ENCODE measurements at regions not wholly inside any gene's neighbourhood (a gene's known extent, or its start where the extent isn't known, plus 50 kb on each side); places are given as distances from the start of the nearest gene placed in this dataset.

DNA sequence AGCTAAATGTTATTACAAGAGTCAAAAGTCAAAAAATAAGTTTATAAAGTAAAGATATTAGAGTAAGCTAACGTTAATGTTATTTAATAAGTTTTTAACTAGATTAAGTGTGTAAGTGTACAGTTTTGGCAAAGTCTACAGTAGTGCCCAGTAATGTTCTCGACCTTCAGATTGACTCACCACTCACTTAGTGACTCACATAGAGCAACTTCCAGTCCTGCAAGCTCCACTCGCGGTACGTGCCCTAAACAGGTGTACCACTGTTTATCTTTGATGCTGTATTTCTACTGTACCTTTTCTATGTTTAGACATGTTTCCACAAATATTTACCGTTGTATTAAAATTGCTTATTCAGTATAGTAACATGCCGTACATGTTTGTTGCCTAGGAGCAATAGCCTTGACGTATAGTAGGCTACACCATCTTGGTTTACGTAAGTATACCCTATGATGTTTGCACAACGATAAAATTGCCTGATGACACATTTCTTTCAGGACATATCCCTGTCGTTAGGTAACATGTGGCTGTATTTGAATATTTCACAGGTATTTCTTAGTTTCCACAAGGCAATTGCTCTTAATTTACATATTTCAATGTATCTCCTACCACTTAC lies 1641.9 kb upstream of the PIK3C3 start:
- TF ChIP-seq CTCF (IDR thresholded peaks at IDR 0.05) (no peak), POLR2A (IDR thresholded peaks at IDR 0.05) (no peak), POLR2AphosphoS5 (IDR thresholded peaks at IDR 0.05) (no peak), EP300 (IDR thresholded peaks at IDR 0.05) (no peak)
